ENCODE measurements at regions not wholly inside any gene's neighbourhood (a gene's known extent, or its start where the extent isn't known, plus 50 kb on each side); places are given as distances from the start of the nearest gene placed in this dataset.

DNA sequence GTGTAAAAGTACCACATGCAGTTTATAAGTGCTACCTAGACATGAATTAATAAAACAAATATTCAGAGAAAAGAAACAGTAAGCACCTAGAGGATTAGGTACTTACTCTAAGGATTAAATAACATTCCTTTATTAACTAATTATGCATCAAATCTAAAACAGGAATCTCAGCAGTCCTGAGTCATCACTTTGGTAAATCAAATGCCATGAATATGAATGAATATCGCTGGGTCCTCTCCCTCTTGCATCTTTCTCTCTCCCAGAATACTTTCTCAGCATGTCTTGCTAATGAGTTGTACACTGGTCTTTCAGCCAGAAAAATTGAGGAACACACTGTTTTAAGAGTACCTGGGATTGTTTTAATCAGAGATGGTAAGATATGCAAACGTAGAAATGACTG lies 225.5 kb upstream of the NFE2L3 start:
- TF ChIP-seq, protein P1, sequence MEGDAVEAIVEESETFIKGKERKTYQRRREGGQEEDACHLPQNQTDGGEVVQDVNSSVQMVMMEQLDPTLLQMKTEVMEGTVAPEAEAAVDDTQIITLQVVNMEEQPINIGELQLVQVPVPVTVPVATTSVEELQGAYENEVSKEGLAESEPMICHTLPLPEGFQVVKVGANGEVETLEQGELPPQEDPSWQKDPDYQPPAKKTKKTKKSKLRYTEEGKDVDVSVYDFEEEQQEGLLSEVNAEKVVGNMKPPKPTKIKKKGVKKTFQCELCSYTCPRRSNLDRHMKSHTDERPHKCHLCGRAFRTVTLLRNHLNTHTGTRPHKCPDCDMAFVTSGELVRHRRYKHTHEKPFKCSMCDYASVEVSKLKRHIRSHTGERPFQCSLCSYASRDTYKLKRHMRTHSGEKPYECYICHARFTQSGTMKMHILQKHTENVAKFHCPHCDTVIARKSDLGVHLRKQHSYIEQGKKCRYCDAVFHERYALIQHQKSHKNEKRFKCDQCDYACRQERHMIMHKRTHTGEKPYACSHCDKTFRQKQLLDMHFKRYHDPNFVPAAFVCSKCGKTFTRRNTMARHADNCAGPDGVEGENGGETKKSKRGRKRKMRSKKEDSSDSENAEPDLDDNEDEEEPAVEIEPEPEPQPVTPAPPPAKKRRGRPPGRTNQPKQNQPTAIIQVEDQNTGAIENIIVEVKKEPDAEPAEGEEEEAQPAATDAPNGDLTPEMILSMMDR (IDR thresholded peaks at IDR 0.05) = no peak
- no peak for TF ChIP-seq POLR2A (IDR thresholded peaks at IDR 0.05)
- Histone ChIP-seq H3K27me3 (no peaks in the 10 kb centered on the region), H3K27ac (no peak overlapping the region), H3K9me3 (no peaks in the 10 kb centered on the region), H3K36me3 (no peaks in the 10 kb centered on the region), H3K4me1 (no peaks in the 10 kb centered on the region), H3K4me3 (replicated peaks in 1 of 3) (no peak overlapping the region)
- 75 to 94% methylated on average over 2 of the region's 2 CpGs for WGBS, 2 donors
- intact Hi-C loops (cut with DNase I) = no loop called here
- no peak for DNase-seq

DNA sequence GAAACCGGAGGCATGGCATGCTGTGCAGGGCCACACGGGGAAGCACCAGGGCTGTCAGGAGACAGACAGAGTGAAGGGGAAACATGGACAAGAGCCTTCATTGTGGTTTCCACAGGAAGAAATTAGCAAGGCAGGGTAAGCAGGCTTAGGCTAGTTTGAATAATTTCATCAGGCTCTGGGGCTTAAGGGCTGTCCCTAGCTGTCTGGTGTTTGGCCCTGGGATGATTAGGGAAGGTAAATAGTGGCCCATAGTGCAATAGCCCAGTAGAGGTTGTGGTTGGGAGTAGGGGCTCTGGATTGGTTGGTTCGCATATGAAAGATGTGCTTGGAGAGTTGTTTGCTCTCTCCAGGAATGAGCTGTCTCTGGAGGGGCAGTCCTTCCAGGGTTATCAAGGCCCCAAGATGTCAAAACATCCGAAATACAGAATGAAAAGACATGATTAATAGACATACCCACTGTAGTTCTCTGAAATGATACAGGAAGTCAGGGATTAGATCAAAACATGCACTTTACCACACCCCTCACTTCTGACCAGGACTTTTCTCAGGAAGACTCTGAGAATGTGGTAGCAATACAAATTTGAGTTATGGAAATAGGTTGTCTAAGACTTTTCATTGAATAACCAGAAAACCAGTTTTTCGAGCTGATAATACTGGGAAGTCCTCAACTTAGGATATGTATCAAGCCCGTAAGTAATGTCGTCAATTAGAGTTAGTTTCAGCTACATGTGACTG lies 224.9 kb upstream of the NFE2L3 start:
- TF ChIP-seq POLR2A (IDR thresholded peaks at IDR 0.05) = no peak
- TF ChIP-seq, protein P1 (IDR thresholded peaks at IDR 0.05) = no peak
- 80 to 81% methylated on average over 7 of the region's 7 CpGs for WGBS, 2 donors

DNA sequence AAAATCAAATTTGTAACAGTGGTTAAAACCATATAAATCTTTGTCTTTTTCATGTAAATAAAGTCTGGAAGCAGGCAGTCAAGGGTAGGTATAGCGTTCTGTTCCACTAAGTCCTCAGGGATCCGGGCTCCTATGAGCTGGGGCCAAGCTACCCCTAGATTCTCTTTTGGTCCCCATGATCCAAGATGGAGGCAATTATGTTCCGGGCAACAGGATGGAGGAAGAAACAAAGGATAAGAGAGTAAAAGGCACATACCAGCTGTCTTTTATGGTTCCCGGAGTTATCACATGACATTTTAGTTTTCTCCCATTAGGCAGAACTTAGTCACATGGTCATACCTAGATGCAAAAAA lies 224.4 kb upstream of the NFE2L3 start:
- intact Hi-C loops (cut with DNase I) = no loop called here
- H3K4me3 ChIP-seq (replicated peaks in 1 of 3) = no peak overlapping the region
- H3K27ac ChIP-seq = no peak overlapping the region
- no peak for TF ChIP-seq POLR2A (IDR thresholded peaks at IDR 0.05)
- TF ChIP-seq, protein P1 (IDR thresholded peaks at IDR 0.05) = no peak
- WGBS, 2 donors = 94 to 97% methylated on average over 4 of the region's 4 CpGs
- DNase-seq = no peak
- no peaks in the 10 kb centered on the region for H3K4me1 ChIP-seq
- H3K9me3 ChIP-seq = no peaks in the 10 kb centered on the region
- H3K27me3 ChIP-seq = no peaks in the 10 kb centered on the region
- no peaks in the 10 kb centered on the region for H3K36me3 ChIP-seq

More for the DNA sequence above, 224.9 kb upstream of the NFE2L3 start:
- Histone ChIP-seq H3K27ac (no peak overlapping the region), H3K27me3 (no peaks in the 10 kb centered on the region), H3K4me1 (no peaks in the 10 kb centered on the region), H3K36me3 (no peaks in the 10 kb centered on the region), H3K9me3 (no peaks in the 10 kb centered on the region), H3K4me3 (replicated peaks in 1 of 3) (no peak overlapping the region)
- intact Hi-C loops (cut with DNase I) = no loop called here
- DNase-seq = no peak

DNA sequence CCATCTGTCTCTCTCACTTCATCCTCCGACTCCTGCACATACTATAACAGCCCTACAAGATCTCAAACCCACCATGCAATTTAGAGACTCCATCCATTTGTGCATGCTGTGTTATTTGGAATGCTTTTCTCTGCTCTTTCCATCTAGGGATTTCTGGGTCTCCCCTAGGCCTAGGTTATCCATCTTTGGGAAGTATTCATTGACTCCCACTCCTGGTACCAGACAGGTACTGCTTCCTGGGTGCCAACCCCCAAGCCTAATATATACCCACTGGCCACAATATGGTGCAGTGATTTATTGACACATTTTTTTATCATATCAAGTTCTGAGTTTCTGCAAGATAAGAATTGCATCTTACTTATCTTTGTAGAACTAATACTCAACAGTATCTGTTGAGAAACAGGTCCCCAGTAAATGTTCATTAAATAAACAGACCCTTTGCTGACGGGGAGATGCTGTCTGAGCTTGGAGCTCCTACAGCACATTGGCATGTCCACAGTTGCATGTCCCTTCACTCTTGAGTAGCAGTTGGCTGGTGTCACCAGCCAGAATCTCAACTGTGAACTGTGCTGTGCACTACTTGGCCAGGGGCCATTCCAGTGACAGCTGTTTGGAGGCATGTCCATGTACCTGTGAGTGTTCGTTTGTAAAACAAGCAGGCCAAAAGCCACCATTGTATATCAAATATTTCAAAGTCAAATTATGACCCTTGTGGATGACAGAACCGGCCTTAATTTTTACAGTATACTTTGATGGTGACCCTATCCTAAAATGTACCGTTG lies 223.3 kb upstream of the NFE2L3 start:
- TF ChIP-seq, protein P1 (IDR thresholded peaks at IDR 0.05) = no peak
- no peak for TF ChIP-seq POLR2A (IDR thresholded peaks at IDR 0.05)
- WGBS, 2 donors = 82 to 84% methylated on average over 5 of the region's 5 CpGs

DNA sequence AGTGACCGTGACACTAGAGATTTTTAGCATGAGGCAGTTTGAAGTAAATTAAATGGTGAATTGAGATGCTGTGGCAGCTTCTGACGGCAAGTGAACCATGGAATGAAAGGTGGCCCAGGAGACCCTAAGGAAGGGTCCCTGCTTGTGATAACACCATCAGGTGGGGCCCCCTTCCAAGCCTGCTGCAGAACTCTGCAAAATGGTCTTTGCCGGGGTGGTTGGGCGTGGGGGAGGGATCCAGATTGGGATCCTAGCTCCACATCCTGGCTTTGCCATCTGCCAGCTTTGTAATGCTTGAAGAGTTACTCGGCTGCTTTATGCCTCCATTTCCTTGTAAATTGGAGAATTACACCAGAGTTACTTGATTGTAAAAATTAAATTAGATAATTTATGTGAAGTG lies 222.6 kb upstream of the NFE2L3 start:
- DNase-seq = no peak
- Histone ChIP-seq H3K4me1 (no peaks in the 10 kb centered on the region), H3K36me3 (no peaks in the 10 kb centered on the region), H3K4me3 (replicated peaks in 1 of 3) (no peak overlapping the region), H3K27me3 (no peaks in the 10 kb centered on the region), H3K9me3 (no peaks in the 10 kb centered on the region), H3K27ac (no peak overlapping the region)
- TF ChIP-seq, protein P1 (IDR thresholded peaks at IDR 0.05) = no peak
- TF ChIP-seq POLR2A (IDR thresholded peaks at IDR 0.05) = no peak
- whole genome bisulfite sequencing, 2 donors = 84 to 89% methylated on average over 5 of the region's 5 CpGs
- intact Hi-C loops (cut with DNase I) = no loop called here

More for the DNA sequence above, 223.3 kb upstream of the NFE2L3 start:
- H3K4me3 ChIP-seq (replicated peaks in 1 of 3) = no peak overlapping the region
- H3K36me3 ChIP-seq = no peaks in the 10 kb centered on the region
- H3K27me3 ChIP-seq = no peaks in the 10 kb centered on the region
- intact Hi-C loops (cut with DNase I) = no loop called here
- no peaks in the 10 kb centered on the region for H3K4me1 ChIP-seq
- DNase-seq = no peak
- H3K9me3 ChIP-seq = no peaks in the 10 kb centered on the region
- no peak overlapping the region for H3K27ac ChIP-seq
